Right ventricle myocardium superior (tissue), 1 donor: ENCODE measurements at regions not wholly inside any gene's neighbourhood (a gene's known extent, or its start where the extent isn't known, plus 50 kb on each side); places are given as distances from the start of the nearest gene placed in this dataset.

Experiments
- ATAC-seq: fragments of 200-7000 bp; cut with Tn5 transposase; one replicate; pipeline ENCODE4 v1.9.1; 2020; ENCODE audit warnings: mild to moderate bottlenecking; ENCODE audit not compliant: poor library complexity
- DNase-seq: peaks from one replicate; pipeline ENCODE4 v3.0.0-alpha.2; 2020
- intact Hi-C: fragments of 100-400 bp; cut with DNase I; formaldehyde crosslinking; loops from one replicate; pipeline ENCODE4 v1.11.2; 2022
- donor health status: DM: no; HTN: yes; CAD: no; lungs with severe emphysema.

DNA sequence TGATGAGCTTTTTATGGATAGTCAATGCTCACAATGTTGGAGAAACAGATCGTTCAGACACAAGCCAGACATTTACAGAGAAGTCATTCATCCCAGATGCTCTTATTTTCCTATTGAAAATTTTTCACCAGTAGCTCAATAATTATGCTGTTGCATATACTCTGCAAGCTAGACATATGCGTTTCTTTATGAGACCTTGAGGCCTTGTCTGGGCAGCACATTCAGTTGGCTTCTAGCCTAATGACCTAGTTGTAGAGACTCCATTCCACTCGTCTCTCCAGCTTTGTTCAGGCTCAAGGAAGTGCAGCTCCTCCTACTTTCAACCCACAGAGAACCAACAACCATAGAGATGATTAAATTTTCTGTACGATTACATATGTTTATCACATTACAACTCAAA lies 237.7 kb downstream of the MZT1 start:
- intact Hi-C loops, result no loop called here
- ATAC-seq, result no peak

DNA sequence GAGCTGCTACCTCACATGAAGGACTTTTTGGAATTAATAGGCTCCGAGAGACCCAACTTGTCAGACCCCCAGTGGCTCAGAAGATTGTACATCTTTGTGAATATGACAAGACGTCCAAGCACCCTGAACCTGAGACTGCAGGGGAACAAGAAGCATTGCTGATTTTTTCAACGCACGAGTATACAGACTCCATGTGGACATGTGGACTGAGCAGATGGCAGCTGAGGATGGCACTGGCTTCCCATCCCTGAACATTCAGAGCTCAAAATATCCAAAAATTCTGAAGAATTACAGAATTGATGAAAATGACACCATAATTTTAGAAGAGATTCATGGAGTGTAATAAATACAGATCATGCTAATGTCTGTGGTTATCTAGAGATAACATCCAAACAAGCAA lies 254.1 kb downstream of the MZT1 start:
- no peak for ATAC-seq

More for the DNA sequence above, 237.7 kb downstream of the MZT1 start:
- DNase-seq, result no peak

DNA sequence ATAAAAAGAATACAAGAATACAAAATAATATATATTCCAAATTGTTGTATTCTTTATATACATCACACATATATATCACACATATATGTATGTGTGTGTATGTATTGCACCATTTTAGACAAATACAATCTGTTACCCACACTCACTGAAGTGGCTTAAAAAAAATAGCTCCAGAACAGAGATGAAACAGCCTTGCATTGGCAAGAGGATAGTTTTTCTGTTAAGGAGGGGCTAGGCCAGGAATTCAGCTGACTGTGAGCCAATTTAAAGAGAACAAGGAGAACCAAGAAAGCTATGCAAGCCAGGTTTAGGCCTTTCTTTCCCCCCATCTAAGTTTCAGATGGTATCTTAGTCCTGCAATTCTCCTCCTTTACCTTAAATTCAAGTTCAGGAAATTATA lies 257.5 kb downstream of the MZT1 start:
- DNase-seq (no peak), ATAC-seq (no peak)
- intact Hi-C loops, result no loop called here

More for the DNA sequence above, 254.1 kb downstream of the MZT1 start:
- DNase-seq, result no peak
- intact Hi-C loops, result no loop called here

DNA sequence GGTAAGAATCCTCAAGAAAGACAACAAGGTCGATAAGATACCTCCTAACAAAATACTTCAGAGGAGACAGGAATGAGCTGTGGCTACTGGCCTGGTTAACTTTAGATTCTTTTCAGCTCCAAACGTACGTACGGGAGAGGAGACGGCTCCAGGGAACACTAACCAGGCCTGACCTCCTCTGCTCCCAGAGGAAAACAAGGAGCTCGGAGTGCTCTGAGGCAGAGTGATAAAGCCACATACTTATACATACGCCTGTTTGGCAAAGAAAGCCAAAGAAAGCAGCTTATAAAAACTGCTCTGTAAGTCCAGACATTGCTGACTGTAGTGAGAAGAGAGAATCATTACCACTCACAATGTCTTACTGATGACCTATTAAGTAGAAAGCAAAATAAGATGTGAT lies 263.9 kb downstream of the MZT1 start:
- DNase-seq (no peak), ATAC-seq (peak; percentile 74)
- intact Hi-C loops, result no loop called here

DNA sequence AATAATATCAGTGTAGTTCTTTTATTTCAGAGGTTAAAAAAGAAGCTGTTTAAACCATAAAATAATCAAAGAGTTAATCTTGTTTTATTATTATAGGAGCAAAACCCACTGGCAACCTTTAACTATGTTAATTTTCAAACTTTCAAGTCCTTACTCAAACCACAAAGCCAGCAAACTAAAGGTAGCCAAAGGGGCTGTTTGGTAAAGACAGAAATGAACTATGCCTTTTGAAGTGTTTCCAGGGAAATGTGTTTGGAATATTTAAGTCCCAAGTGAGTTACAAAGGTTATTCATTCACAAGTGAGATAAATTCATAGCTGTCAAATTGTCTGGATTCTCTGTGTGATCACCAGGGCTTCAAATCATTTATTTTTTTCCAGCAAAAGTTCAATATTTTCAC lies 264.7 kb downstream of the MZT1 start:
- ATAC-seq (no peak), DNase-seq (no peak)
- intact Hi-C loops, result no loop called here

DNA sequence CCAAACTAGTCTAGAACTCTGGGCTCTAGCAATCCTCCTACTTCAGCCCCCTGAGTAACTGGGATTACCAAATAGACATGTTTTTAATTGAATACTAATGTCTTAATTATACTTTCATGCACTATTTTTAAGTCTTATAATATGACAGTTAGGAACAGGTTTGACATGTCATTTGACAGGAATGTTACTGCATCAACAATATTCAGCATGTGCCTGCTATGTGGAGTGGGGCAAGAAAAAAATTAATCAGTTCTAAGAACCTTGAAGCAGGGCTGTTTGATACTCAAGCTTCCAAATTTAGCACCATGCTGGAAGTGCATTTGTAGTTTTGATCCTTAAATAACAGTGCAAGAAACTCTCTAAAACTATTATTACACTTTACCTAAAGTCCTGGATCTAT lies 265.3 kb downstream of the MZT1 start:
- intact Hi-C loops, result no loop called here
- DNase-seq (no peak), ATAC-seq (no peak)

DNA sequence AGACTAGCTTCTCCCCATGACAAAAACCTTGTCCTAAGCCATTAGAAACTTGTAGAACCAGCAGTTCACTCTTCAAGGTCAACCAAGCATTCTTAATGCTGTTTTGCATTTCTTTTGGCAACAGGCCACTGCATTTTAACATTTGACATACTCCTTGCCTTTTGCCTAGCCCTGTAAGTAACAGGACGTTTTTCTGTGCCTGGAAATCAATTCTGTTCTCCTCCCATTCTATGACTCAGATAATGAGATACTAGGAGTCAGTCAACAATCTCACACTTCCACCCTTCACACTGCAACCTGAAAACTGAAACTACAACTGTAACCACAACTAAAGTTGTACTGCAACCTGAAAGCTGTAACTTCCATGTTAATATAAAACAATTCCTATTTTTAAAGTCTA lies 268.7 kb downstream of the MZT1 start:
- ATAC-seq, result no peak
- no peak for DNase-seq
- intact Hi-C loops, result no loop called here

DNA sequence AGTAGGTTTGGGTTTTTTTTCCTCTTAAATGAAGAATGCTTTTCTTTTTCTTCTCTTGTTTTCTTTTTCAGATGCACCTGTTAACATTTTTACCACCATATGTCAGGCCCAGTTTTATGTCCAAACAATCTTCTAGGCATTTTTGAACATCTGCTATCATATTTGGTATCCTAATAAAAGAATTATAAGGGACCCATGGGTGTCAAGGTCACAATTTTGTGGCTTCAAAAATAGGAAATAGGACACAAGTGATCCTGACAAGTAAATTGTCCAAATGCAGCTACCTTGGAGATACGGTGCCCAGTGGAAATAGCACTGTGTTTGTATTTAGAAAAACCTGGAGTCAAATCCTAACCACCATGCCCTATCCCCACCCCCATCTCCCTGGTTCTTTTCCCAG lies 270.3 kb downstream of the MZT1 start:
- DNase-seq, result no peak
- intact Hi-C loops, result no loop called here
- no peak for ATAC-seq

DNA sequence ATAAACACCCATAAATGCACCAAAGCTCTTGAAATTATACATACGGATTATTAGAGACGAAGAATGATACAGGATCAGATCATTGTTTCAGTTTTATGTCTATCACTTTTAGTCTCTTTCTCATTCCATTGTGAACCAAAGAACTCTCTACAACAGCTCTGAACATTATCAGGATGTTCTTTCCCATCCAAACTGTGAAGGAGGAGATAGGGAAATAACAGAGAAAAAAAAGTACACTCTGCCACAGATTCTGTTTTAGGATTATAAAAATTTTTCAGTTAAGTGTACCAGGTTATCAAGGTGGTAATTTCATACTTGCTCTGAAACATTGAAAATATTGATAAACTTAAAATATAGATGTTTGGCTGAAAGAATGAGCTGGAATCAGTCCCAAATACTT lies 270.9 kb downstream of the MZT1 start:
- DNase-seq (no peak), ATAC-seq (no peak)
- intact Hi-C loops, result no loop called here

DNA sequence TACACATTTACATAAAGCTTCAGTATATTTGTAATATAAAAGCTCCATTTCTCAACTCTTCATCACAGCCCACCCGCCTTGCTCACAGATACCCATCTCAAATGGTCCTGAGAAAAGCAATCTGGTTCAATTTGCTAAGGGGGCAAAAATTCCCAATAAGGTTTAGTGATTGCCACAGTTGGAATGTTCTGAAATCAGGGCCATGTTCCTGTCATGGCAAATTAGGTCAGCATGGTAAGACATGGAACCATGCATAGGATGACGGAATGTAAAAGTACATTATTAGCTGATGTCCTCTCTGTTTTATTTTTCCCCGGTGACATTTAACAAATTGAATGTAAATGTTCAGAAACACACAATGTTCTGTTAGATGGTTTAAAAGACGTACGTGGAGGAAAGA lies 274.3 kb downstream of the MZT1 start:
- ATAC-seq (no peak), DNase-seq (no peak)
- intact Hi-C loops, result no loop called here

DNA sequence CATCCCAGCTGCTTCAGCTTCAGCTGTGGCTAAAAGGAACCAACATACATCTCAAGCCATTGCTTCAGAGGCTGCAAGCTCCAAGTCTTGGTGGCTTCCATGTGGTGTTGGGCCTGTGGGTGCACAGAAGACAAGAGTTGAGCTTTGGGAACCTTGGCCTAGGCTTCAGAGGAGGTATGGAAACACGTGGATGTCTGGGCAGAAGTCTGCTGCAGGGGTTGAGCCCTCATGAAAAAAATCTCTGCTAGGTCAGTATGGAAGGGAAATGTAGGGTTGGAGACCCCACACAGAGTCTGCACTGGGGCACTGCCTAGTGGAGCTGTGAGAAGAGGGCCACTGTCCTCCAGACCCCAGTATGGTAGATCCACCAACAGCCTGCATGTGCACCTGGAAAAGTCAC lies 279.3 kb downstream of the MZT1 start:
- intact Hi-C loops, result no loop called here
- no peak for ATAC-seq
- no peak for DNase-seq

DNA sequence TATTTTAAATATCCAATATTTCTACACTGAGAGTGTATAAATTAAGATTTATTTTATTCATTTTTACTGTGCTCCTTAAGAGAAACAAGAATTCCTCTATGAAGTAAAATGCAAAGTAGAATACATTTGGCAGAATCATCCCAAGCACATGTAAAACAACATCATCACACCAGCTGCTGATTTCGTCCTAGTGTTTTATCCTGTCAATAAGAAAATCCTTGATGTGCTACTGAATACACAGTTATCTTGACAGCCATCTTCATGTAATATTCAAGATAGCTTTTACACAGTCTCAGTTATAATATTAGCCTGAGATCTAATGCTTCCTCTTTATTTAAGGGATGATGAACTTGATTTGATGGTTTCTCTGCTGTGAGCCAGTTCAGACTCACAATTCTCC lies 282.4 kb downstream of the MZT1 start:
- intact Hi-C loops, result no loop called here
- ATAC-seq, result no peak
- no peak for DNase-seq

DNA sequence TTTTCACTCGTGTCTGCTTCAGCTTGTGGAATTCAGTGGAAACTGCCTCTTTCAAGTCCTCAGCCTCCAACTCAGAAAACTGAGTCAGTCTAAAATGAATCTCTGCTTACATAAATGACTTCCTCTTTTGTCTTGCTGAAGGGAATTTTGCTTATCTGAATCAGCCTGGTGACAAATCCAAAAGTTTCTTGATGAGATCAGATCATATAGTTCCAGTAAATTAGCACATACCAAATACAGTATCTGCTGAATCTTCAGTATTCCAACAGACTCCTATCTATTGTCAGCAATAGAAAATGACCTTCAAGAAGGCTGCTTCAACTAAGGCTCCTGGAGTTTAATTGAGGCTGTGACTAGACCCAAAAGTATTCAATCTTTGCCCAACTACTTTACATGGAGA lies 290.0 kb downstream of the MZT1 start:
- intact Hi-C loops, result no loop called here
- ATAC-seq (no peak), DNase-seq (no peak)

DNA sequence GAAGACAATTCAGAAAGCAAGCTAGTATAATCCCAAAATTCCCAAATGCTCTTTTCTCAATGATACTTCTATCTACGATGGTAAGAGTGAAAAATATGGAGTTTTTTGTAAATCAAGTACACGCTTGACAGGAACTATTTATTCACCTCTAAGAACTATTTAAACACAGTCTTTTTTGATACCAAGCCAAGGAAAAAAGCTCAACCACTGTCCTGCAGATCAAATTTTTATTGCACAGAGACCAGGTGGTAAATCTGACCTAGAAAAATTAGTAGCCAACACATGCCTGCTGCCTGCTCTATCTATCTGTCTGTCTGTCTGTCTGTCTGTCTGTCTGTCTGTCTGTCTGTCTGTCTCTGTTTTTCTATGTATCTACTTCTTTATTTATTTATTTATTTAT lies 292.2 kb downstream of the MZT1 start:
- intact Hi-C loops, result no loop called here
- no peak for DNase-seq

DNA sequence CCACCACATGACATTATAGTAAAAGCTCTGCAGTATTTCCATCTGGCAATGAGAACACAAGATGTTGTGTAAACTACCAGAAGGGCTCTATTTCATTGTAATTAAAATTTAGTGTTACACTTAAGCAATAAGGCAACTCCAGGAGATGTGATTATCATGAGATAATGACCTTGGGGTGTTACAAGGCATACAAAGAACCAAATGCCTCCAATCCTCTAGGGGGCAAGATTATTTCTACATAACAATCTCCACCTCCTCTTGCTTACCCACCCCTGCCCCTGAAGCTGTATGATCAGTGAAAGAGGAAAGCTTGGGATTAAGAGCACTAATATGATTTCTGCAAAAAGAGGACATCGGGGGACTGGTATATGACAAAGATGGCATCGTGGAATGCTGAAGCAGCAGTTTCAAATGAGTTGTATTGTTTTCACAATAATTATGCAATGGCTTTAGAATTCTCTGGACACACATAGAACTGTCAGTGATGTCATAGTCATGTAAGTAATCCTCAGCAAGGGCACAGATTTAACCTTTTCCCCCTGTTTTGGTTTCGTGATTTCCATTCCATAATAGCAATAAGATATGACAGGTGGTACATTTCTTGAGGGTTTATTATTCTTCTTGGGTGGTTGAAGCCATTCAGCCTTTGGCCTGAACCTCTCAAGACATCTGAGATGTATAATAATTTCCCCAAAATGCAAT lies 295.3 kb downstream of the MZT1 start:
- DNase-seq (no peak), ATAC-seq (no peak)
- intact Hi-C loops, result no loop called here

More for the DNA sequence above, 292.2 kb downstream of the MZT1 start:
- no peak for ATAC-seq

DNA sequence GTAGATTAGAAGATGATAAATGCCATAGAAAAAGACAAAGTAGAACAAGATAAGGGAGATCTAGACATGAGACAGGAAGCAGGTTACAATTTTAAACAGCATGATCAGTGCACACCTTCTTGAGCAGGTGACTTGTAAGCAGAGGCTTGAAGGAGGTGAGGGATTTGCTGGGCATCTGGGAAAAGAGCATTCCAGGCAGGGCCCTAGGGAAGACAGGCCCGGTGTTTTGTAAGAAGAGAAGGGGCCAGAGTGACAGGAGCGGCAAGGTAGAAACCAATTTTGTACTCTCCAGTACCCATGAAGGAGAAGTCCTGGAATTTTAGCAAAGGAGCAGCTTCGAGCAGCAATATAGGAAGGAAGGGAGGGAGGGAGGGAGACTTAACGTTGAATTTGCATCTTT lies 296.5 kb downstream of the MZT1 start:
- DNase-seq (no peak), ATAC-seq (no peak)
- intact Hi-C loops, result no loop called here

DNA sequence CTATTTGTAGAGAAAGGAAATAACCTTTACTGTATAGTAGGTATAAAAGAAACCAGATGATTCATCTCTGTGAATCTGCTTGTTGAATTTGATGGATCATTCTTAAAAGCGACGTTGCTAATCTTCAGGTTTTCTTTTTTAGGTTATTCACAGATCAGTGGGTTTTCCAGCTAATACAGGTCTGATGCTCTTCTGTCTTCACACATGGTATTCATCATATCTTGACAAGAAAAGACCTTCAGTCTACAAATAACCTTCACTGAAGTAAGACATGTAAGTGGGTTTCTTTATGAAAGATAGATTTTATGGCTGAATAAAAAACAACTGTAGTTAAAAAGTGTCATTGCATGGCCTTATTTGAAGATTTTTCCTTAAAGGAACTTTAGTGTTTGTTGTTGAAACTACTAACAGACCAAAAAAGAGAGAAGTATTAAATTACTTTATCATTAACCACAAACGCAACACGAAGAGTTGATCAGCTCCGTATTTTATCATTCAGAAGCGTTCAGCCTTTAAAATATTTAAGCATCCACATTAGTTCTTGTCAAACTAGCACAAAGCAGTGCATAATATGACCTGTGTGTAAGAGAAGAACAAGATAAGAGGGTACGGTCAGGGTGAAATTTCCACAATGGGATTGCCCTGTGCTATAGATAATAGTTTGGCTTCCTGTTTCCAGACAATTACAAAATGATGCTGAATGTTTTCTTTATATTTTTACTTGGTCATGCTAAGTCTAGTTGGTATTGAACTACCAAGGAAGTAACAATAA lies 299.5 kb downstream of the MZT1 start:
- no peak for DNase-seq
- intact Hi-C loops, result no loop called here
- ATAC-seq, result no peak

DNA sequence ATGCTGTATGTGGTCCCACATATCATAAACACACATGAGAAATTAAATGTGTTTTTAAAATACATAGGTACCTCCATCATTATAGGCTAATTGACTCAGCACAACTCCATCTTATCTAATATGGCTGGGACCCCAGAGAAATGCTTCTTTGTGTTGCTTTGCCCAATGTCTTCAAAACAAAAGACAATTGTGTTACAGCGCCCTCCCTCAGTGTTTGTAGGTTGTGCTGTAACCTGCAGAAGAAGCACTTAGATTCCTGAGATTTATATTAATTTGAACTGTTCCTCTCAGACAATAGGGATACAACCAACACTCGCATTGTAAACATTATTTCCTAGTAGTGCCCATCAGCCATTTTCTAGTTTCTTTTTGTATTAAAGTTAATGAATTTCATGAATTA lies 303.4 kb downstream of the MZT1 start:
- no peak for ATAC-seq
- intact Hi-C loops, result no loop called here
- DNase-seq, result no peak

DNA sequence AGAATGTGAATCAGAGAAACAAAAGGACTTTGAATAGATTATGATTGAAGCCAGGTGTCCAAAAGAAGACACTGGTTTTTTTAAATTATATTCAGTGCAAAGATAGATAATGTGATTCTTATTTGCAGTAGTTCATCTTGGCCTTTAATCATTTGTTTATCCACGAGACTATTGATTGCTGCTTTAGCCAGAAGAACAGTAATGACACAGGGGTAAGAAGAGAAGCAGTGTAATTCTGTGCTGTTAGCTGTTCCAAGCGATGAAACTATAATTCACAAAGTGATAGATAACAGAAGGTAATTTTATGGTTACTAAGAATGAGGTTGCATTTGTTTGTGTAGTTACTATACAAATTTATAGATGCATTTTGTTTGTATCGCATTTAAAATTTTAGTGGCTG lies 311.6 kb downstream of the MZT1 start:
- intact Hi-C loops, result no loop called here
- ATAC-seq (no peak), DNase-seq (no peak)

DNA sequence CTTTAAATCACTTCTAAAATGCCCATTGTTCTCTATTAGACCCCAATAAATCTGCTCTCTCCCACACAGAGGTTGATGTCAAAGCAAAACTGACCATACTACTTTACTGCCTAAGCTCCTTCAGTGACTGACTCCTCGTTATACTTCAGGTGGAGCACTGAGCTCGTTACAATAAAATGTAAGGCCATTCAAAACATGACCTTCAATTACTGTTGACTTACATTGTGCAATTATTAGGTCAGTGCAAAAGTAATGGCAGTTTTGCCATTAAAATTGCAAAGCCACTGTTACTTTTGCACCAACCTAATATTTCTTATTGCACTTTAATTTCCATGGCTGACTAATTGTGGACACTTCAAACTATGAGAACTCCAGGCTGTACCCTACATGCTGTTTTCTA lies 314.9 kb downstream of the MZT1 start:
- intact Hi-C loops, result no loop called here
- ATAC-seq (no peak), DNase-seq (no peak)

DNA sequence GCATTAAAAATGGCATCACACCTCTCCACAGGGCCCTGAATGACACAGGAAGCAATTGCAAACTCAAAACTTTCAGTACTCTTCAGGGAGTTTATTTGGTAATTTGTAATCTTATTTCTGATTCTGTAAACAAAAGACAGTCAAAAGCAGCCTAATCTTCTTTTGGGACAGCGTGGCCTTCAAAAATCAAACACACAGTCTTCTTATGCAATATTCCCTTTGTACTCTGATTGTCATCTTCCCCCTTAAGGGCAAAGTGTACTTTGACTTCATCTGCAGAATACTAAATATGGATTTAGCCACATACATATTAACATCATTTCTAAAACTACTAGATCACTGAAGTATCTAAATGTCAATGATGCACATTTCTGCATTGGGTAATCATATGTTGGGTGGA lies 322.0 kb downstream of the MZT1 start:
- DNase-seq (no peak), ATAC-seq (no peak)
- intact Hi-C loops, result no loop called here
